ENCODE measurements at regions not wholly inside any gene's neighbourhood (a gene's known extent, or its start where the extent isn't known, plus 50 kb on each side); places are given as distances from the start of the nearest gene placed in this dataset.
A peak's percentile ranks its signal among the peaks of the same experiment; 100 is the strongest.

DNA sequence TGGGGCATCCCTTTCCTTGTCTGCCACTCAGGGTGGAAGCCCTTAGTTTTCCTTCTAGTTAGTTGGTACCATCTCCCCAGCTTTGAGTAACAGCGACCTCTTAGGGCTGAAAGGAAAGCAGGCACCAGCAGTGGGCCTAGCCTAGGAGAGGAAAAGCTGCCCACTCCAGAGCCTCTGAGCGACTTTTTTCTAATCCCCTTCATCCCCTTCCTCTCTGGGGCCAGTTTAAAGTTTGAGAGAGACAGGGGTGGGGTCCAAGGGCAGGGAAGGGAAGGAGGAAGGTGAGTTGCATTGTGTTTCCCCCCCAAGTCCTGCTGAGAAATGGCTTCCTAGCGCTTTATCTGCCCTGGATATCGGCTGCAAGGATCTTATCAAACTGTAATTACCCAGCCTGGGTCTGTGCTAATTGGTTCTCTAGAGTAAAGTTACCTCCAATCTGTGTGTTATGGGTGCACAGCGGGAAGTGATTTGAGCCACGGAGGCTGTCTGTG is 573.9 kb upstream of the CADM1 start:
- peak; percentile 71 for DNase-seq (ENCODE audit: low spot score)

DNA sequence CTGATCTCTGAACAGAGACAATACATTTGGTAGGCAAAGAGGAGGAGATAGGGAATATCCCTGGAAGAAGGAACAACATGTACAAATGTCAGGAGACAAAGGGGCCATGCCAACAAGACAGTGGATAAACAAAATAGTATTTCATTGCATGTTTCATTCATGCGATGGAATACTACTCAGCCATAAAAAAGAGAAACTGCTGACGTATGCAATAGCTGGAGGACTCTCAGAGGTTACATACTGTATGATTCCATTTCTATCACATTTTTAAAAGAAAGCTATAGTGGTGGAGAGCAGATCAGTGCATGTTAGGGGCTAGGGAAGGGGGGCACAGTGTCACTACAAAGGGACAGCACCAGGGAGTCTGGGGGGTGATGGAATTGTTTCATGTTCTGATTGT is 572.9 kb upstream of the CADM1 start:
- no peak for DNase-seq (ENCODE audit: low spot score)

DNA sequence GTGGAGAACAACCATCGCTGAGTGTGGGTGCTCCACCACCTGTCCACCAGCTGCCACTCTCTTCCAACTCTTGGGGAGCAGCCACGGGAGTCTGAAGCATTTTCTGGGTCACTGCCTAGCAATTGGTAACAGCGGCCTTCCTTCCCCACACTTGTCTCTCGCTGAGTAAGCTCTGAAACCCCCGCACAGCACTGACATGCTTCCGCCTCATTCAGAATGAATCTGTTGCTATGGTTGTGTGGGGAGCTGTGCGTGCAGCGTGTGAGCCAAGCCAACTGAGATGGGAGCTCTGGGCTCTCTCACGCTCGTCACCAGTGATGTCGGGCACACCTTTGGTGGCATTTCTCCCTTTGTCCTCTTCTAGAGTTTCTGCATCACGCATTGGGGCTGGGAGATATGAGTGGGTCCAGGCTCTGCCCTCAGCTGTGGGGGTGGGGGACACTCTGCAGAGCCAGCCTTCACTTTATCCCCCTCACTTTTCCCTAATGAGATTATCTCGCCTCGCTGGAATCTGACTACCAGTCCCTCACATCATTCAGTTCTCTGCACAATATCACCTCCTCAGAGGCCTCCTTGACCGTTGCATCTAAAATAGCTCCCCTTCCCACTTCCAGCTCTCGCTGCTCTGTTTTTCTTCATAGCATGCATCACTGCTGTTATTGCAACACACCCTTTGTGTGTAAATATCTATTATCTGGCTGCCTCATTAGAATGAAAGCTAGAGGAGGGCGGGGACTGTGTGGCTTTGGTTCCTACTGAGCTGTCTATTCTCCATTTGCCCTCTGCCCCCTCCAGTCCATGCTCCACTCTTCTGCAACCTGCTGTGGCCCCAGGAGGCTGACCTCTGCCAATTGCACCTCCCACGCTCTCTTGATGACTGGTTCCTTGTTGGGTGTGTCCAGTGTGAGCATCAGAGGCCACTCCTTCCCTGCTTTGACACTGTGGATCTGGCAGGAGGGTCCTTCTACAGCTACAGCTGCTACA is 569.9 kb upstream of the CADM1 start:
- no peak for DNase-seq (ENCODE audit: low spot score)

GRCh38 chr11:116072601-116073410 is 568.6 kb upstream of the CADM1 start:
- peak; percentile 70 for DNase-seq (ENCODE audit: low spot score)

DNA sequence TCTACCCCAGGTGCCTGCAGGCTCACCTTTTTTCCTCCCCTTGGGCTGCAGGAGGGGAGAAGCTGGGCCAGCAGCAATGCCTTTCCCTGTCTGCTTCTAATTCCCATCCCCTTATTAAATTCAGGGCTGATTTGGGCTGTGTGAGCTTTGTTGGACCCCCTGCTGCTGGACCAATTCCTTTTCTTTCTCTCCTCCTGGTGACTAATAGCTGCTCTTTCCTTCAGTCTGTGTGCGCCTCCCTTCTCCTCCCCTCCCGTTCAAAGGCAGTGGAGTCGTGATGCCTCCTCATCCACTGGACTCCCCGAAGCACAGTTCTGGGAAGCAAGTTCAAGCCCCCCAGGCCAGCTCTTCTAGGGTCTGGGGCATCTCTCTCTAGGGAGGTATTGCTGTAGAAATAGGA is 567.9 kb upstream of the CADM1 start:
- no peak for DNase-seq (ENCODE audit: low spot score)

- DNase-seq (ENCODE audit: low spot score), result no peak
Observed at GRCh38 chr11:116071241-116071640, 567.0 kb upstream of the CADM1 start.

DNA sequence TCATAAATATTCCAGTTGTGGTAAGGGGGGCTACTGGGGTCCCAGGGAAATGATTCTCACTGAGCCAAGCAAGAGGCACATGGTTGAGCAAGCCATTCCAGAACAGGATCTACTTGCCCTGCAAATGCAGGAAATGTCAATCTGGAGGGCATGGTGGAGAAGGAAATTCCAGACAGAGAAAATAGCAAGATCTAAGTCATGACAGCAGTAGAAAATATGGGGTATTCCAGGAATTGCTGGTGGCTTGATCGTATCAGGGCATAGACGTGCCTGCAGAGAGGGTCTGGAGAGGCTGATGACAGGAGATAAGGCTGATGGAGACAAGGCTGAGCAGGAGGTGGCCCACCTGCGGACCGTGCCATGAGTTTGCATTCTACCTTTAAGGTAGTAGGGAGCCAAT is 566.3 kb upstream of the CADM1 start:
- DNase-seq (ENCODE audit: low spot score), result no peak

- DNase-seq (ENCODE audit: low spot score), result no peak
Observed at GRCh38 chr11:116066777-116067176, 562.6 kb upstream of the CADM1 start.

DNA sequence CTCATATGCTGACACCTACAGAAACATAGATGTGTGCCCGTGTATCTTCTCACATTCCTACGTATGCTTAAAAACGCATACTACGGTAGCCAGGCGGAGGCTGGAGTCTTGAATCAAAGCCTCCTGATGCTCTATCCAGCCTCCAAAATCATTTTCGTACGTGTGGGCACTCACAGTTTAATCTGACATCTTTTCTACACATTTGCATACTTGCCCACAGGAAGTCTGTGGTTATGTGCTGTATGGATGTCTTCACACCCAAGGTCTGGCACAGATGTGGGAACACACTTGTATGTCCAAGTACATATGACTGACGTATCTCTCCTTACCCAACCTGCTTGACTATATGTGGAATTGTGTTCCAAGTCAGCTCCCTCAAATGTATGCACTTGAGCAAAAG is 561.8 kb upstream of the CADM1 start:
- no peak for DNase-seq (ENCODE audit: low spot score)

DNA sequence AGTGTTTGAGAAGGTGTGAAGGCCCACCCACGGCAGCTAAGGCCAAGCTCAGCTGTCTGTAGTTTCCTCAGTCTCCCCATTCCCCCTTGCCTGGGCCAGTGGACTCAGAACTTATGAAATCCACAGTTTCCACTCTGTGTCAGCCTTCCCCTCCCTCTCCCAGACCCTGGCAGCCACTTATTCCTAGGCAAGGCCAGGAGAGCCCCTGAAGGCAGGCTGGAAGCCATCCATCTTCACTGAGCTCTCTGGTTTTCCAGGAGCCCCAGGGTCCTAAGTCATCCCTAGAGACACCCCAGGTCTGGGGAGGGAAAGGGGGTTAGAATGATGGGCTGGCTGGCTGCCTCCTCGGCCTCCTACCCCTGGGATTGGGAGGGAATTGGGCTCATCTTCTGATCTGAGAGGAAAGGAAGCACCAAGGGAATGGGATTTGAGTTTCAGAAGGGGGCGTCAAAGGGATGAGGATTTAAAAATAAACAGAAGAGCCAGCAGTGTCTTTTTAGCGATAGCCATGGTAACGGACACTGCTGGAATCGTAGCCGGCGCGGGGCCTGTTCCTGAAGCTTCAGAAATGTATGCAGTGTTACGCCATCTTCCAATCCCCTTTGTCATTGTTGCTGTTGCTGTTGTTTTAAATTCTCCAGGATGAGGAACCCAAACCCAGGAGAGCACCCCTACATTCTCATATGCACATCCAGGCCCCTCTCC is 561.1 kb upstream of the CADM1 start:
- DNase-seq (ENCODE audit: low spot score), result no peak

DNA sequence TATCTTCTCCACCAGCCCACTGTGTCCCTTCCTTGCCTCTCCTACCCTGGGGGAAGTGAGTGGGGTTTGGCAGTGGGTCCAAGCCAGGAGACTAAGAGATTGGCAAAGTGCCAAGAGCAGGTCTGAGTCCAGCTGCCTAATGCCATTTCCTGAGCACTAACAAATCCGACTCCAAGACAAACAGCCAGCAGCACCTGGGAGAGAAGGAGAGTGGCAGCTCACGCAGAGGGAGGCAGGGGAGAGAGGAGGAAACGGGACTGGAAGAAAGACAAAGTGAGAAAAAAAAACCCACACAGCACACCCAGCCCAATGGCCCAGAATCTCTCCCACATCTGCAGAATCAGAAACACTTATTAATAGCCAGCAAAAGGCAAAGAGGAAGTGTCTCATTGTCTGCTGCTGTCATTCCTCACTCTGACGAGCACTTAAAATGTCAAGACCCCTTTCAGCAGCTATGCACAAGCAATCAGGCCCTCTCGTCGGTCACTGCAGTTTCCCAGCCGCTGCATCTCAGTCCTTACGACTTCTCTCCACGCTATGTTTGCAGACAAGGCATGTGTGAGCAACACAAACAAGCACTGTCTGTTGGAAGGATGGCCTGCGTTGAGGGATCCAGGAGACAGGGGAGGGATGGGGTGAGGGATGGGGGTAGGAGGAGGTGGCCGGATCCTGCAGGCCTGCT is 558.4 kb upstream of the CADM1 start:
- peak; percentile 39 for DNase-seq (ENCODE audit: low spot score)

DNA sequence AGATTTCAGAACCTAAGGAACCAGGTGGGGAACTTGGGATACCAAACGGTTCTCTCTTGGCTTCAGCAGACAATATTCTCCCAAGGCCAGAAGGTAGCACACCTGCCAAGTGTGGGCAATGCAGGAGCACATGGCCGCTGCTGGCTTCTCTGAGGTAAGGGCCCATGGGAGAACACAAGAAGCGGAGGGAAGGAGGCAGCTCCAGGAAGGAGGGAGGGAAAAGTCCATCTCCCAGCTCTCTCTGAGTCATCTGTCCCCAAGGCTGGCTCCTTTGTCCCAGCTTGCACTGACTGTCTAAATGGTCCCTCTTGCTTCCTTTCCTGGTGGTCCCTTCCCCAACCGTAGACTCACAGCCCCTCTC is 557.9 kb upstream of the CADM1 start:
- DNase-seq (ENCODE audit: low spot score), result no peak

DNA sequence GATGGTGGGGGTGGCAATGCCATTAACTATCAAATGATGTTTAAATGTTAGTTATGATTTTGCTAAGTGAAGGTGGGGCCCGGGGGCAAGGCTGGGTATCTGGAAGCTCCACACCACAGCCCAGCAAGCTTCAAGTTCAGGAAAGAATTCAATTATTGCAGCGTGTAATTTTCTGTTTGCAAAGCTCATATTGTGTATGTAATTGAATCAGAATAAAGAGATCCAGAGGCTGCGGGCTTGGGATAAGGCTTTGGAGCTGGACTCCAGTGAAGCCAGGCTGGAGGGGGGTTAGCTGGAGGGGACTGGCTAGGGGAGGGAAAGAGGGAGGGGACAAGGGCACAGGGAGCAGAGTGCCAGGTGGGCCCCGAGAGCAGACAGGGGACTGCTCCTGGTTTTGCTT is 557.1 kb upstream of the CADM1 start:
- no peak for DNase-seq (ENCODE audit: low spot score)

GRCh38 chr11:116059919-116060318 is 555.7 kb upstream of the CADM1 start:
- no peak for DNase-seq (ENCODE audit: low spot score)

GRCh38 chr11:116057000-116057399 is 552.8 kb upstream of the CADM1 start:
- no peak for DNase-seq (ENCODE audit: low spot score)

DNA sequence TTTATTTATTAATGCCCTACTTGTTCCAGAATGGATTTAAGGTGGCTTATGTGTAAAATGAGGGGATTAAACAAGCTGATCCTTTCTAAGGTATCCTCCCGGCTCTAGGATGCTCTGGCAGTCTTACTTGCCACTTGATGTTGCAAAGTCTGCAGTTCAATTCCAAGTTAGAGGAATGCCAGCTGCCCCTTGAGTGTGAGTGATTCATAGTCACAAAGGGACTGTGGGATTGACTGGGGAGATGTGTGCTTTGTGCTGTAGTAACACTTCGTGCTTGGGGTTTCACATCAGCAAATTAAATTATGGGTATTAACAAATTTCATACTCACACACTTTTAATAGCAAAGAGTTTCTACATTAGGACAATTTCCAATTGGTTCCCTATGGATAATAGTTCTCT is 550.8 kb upstream of the CADM1 start:
- DNase-seq (ENCODE audit: low spot score), result no peak

- DNase-seq (ENCODE audit: low spot score), result no peak
Observed at GRCh38 chr11:116053548-116053919, 549.3 kb upstream of the CADM1 start.

DNA sequence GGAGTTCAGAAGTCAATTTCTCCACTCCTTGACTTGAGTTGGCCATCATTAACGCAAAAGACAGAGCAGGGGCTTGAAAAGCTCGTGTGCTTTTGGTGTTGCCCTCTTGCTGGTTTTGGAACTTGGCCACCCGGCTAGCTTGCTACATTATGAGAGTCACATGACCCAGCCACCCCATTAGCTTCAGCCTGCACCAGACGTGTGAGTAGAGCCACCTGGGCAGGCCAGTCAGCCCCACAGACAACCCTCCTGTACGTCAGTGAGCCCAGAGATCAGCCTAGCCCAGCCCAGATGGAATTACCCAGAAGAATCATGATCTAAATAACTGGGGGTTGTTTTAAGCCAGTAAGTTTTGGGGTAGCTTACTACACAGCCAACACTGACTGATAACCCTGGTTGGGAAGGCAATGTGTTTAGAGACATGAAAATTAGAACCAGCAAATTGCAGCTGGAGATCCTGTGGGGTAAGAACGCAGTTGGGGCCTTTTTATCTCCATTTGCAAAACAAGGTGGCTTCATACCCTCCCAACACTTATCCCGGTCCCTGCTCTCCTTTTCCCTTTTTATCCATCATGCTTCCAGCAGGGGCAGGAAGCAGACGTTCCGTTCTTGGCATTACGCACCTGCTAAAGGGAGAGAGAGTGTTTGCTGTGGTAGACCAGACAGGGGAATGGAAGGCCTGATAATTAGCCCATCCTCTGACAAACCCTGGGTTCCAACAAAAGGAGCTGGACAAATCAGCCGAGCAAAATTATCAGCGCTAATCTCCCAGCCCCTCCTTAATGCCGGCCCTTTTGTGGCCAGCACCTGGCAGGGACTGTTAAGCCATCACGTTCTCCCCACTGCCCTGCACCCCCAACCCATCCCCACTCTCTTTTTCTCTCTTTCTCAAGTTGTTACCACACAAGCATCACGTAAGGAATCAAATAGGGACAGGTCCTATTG is 548.7 kb upstream of the CADM1 start:
- DNase-seq (ENCODE audit: low spot score), result no peak

DNA sequence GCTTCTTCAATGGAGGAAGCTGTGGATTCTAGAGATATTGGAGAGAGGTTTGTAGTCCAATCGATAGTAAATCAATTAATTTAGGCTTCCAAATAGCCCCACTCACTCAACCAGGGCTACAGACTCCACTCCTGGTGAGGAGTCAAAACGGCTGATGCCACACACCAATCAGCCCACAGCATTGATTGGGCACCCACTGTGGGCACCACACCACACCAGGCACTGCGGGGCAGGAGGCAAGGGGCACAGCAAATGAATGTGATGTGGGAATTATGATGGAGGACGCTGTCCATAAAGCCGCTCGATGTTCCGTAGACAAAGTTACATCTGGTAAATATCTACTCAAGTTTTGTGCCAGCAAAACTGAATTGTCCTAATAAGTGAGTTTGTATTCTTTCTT is 547.3 kb upstream of the CADM1 start:
- DNase-seq (ENCODE audit: low spot score), result no peak

DNA sequence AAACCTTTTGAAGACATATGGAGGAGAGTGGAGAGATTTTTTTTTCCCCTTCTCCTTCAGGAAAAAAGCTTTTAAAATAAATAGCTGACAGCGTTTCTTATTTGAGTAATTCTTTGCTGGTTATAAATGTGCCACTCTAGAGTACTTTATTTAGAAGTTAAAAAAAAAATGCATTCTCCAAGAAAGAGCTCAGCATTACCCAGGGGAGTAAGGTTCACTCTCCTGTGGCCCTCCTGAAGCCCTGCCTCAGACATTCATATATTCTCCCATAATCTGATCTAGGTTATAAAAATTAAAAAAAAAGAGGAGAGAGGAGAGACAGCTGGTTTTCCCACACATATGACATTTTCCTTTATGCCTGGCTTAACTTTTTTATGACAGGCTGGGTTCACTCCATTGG is 545.2 kb upstream of the CADM1 start:
- DNase-seq (ENCODE audit: low spot score), result no peak

GRCh38 chr11:116046127-116046526 is 541.9 kb upstream of the CADM1 start:
- no peak for DNase-seq (ENCODE audit: low spot score)
